ENCODE measurements at regions not wholly inside any gene's neighbourhood (a gene's known extent, or its start where the extent isn't known, plus 50 kb on each side); places are given as distances from the start of the nearest gene placed in this dataset.

DNA sequence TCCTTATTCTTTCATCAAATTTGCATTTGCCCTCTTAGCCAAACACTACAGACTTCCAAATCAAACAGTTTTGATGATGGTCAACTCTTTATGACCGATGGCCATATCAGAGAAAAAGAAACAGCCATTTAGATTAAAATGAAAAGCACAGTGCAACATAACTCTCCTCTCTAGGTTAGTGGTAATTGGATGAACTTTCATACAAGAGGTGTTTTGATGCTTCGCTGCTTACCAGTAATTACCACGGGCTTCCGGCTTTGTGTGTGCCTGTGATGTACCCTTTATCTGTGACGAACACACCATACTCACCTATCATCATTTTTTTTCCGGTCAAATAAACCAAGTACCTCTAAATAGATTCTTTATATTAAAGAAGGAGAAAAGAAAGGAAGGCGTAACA, 181.8 kb downstream of the FOXA2 start:
- WGBS, 2 donors = 70 to 78% methylated on average over 7 of the region's 7 CpGs
- peaks cover 0 to 18% (median 0%) of the 10 kb centered on the region in 3 donors for H3K27me3 ChIP-seq
- TF ChIP-seq POLR2A (IDR thresholded peaks at IDR 0.05) (no peak), EP300 (IDR thresholded peaks at IDR 0.05) (no peak), POLR2AphosphoS5 (IDR thresholded peaks at IDR 0.05) (no peak)
- TF ChIP-seq, protein P1, sequence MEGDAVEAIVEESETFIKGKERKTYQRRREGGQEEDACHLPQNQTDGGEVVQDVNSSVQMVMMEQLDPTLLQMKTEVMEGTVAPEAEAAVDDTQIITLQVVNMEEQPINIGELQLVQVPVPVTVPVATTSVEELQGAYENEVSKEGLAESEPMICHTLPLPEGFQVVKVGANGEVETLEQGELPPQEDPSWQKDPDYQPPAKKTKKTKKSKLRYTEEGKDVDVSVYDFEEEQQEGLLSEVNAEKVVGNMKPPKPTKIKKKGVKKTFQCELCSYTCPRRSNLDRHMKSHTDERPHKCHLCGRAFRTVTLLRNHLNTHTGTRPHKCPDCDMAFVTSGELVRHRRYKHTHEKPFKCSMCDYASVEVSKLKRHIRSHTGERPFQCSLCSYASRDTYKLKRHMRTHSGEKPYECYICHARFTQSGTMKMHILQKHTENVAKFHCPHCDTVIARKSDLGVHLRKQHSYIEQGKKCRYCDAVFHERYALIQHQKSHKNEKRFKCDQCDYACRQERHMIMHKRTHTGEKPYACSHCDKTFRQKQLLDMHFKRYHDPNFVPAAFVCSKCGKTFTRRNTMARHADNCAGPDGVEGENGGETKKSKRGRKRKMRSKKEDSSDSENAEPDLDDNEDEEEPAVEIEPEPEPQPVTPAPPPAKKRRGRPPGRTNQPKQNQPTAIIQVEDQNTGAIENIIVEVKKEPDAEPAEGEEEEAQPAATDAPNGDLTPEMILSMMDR (IDR thresholded peaks at IDR 0.05) = no peak
- DNase-seq = no peak
- intact Hi-C loops (cut with DNase I) = no loop called here
- H3K4me1 ChIP-seq = peaks cover 0 to 15% (median 10%) of the 10 kb centered on the region in 4 donors
- H3K9me3 ChIP-seq = no peaks in the 10 kb centered on the region
- no peaks in the 10 kb centered on the region for H3K36me3 ChIP-seq
- H3K4me3 ChIP-seq = no peak overlapping the region
- H3K27ac ChIP-seq = no peak overlapping the region

DNA sequence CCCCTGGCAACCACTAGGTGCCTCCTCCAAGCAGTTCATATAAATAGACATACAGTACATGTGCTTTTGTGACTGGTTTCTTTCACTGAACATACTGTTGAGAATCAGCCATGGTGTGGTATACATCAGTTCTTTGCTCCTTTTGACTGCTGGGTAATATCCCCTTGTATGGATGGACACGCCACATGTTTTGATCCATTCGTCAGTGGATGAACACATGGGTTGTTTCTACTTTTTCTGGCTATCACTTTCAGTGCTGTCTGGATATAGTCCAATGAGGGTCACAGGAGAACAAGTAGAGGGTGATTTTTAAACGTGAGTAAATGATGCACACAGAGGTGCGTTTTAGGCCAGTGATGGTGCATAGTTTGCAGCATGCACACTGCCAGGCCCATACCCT, 183.9 kb downstream of the FOXA2 start:
- intact Hi-C loops (cut with DNase I) = no loop called here
- WGBS, 2 donors = 89 to 90% methylated on average over 4 of the region's 4 CpGs

GRCh38 chr20:22394583-22394982, 189.8 kb downstream of the FOXA2 start:
- H3K4me3 ChIP-seq = no peak overlapping the region
- intact Hi-C loops (cut with DNase I) = no loop called here
- DNase-seq = no peak
- no peaks in the 10 kb centered on the region for H3K36me3 ChIP-seq
- WGBS, 2 donors = 82 to 90% methylated on average over 1 of the region's 1 CpG
- no peaks in the 10 kb centered on the region for H3K27me3 ChIP-seq
- no peak overlapping the region for H3K27ac ChIP-seq
- no peak for TF ChIP-seq EP300 (IDR thresholded peaks at IDR 0.05)
- TF ChIP-seq POLR2A (IDR thresholded peaks at IDR 0.05) = no peak
- TF ChIP-seq, protein P1 (IDR thresholded peaks at IDR 0.05) = no peak
- TF ChIP-seq POLR2AphosphoS5 (IDR thresholded peaks at IDR 0.05) = no peak
- no peaks in the 10 kb centered on the region for H3K4me1 ChIP-seq
- no peaks in the 10 kb centered on the region for H3K9me3 ChIP-seq

More for the DNA sequence above, 183.9 kb downstream of the FOXA2 start:
- no peak for DNase-seq
- Histone ChIP-seq H3K36me3 (no peaks in the 10 kb centered on the region), H3K4me1 (peaks cover 0 to 15% (median 10%) of the 10 kb centered on the region in 4 donors), H3K9me3 (no peaks in the 10 kb centered on the region), H3K27me3 (peaks cover 0 to 18% (median 0%) of the 10 kb centered on the region in 3 donors), H3K27ac (no peak overlapping the region), H3K4me3 (no peak overlapping the region)
- TF ChIP-seq EP300 (IDR thresholded peaks at IDR 0.05) (no peak), POLR2AphosphoS5 (IDR thresholded peaks at IDR 0.05) (no peak), POLR2A (IDR thresholded peaks at IDR 0.05) (no peak)
- TF ChIP-seq, protein P1 (IDR thresholded peaks at IDR 0.05) = no peak

DNA sequence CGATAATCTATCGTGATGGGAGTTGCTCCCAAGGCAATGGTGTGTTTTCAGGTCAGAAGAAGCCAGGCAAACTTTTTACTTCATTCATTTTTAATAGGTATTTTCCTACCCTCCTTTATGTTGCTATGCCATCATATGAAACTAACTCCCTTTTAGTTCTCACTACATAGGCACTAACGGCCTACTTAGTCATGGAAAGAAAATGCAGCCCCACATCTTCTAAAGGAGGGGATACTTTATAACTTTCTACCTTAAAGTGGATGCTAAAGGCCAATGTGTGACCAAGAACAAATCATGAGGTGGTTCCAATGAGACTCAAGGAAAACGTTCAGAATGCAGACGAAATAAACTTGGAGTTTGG, 193.8 kb downstream of the FOXA2 start:
- TF ChIP-seq POLR2A (IDR thresholded peaks at IDR 0.05) (no peak), EP300 (IDR thresholded peaks at IDR 0.05) (no peak), POLR2AphosphoS5 (IDR thresholded peaks at IDR 0.05) (no peak)
- TF ChIP-seq, protein P1 (IDR thresholded peaks at IDR 0.05) = no peak
- Histone ChIP-seq H3K36me3 (no peaks in the 10 kb centered on the region), H3K9me3 (no peaks in the 10 kb centered on the region), H3K27me3 (no peaks in the 10 kb centered on the region), H3K4me3 (no peak overlapping the region), H3K27ac (no peak overlapping the region), H3K4me1 (no peaks in the 10 kb centered on the region)
- no peak for DNase-seq
- 91 to 92% methylated on average over 5 of the region's 5 CpGs for WGBS, 2 donors
- intact Hi-C loops (cut with DNase I) = no loop called here

- no peaks in the 10 kb centered on the region for H3K36me3 ChIP-seq
- H3K4me3 ChIP-seq = no peak overlapping the region
- DNase-seq = no peak
- WGBS, 2 donors = 87 to 92% methylated on average over 8 of the region's 8 CpGs
- intact Hi-C loops (cut with DNase I) = no loop called here
- no peaks in the 10 kb centered on the region for H3K4me1 ChIP-seq
- no peaks in the 10 kb centered on the region for H3K9me3 ChIP-seq
- no peaks in the 10 kb centered on the region for H3K27me3 ChIP-seq
- no peak overlapping the region for H3K27ac ChIP-seq
- TF ChIP-seq POLR2A (IDR thresholded peaks at IDR 0.05) (no peak), POLR2AphosphoS5 (IDR thresholded peaks at IDR 0.05) (no peak), EP300 (IDR thresholded peaks at IDR 0.05) (no peak)
- TF ChIP-seq, protein P1 (IDR thresholded peaks at IDR 0.05) = no peak
Measured at GRCh38 chr20:22389836-22390542, 194.4 kb downstream of the FOXA2 start.

Measured in sigmoid colon (tissue), 6 donors.